Activated CD8-positive, alpha-beta T cell treated with anti-CD3 and anti-CD28 coated beads for 36 hours (primary cell): ENCODE measurements at regions not wholly inside any gene's neighbourhood (a gene's known extent, or its start where the extent isn't known, plus 50 kb on each side); places are given as distances from the start of the nearest gene placed in this dataset.
"Not testable (repeated sequence)": the region's sequence is repeated elsewhere in the genome, so short reads cannot be mapped to it uniquely, and the experiment has no call there.

Experiments
- ATAC-seq: fragments of 200-7000 bp; cut with Tn5 transposase; one replicate; pipeline ENCODE4 v1.10.0; 2021; ENCODE audit warnings: mild to moderate bottlenecking, moderate library complexity
- CTCF ChIA-PET: fragments of 350-600 bp; sonication (Branson Sonifier 250); formaldehyde crosslinking; loops from one replicate; lab custom pipeline; 2021; ENCODE audit warnings: antibody characterized with exemption; lab: Charles Lee
- POLR2A ChIA-PET: fragments of 350-600 bp; sonication (Branson Sonifier 250); formaldehyde crosslinking; loops from one replicate; lab custom pipeline; 2021; ENCODE audit warnings: antibody characterized with exemption; lab: Charles Lee
- DNase-seq: peaks from one replicate; pipeline ENCODE4 v3.0.0-alpha.2; 2020
- H3K27ac Mint-ChIP-seq: one replicate; pipeline ENCODE4 v1.8.0; 2021; ENCODE audit warnings: mild to moderate bottlenecking, mixed read lengths
- H3K27me3 Mint-ChIP-seq: one replicate; pipeline ENCODE4 v1.8.0; 2021; ENCODE audit warnings: mixed read lengths
- H3K36me3 Mint-ChIP-seq: one replicate; pipeline ENCODE4 v1.8.0; 2021; ENCODE audit warnings: low read depth, mixed read lengths
- H3K4me1 Mint-ChIP-seq: one replicate; pipeline ENCODE4 v1.8.0; 2021; ENCODE audit warnings: low read depth, mixed read lengths
- H3K4me3 Mint-ChIP-seq: one replicate; pipeline ENCODE4 v1.8.0; 2021; ENCODE audit warnings: mild to moderate bottlenecking, moderate library complexity, mixed read lengths
- H3K9me3 Mint-ChIP-seq: one replicate; pipeline ENCODE4 v1.8.0; 2021; ENCODE audit warnings: mixed read lengths
- CTCF ChIP-seq: fragments of 200-600 bp; IDR thresholded peaks from one replicate; pipeline ENCODE4 v1.8.0; 2022; ENCODE audit warnings: antibody characterized with exemption, mild to moderate bottlenecking
- intact Hi-C: fragments of 100-400 bp; cut with micrococcal nuclease; formaldehyde crosslinking; loops from one replicate; pipeline ENCODE4 v1.10.0; 2022

- no peaks in the 10 kb centered on the region for H3K9me3 Mint-ChIP-seq
- H3K4me1 Mint-ChIP-seq, result no peaks in the 10 kb centered on the region
- TF ChIP-seq CTCF, result no peak
- ChIA-PET POLR2A (interaction anchor here (0.6 kb wide), 1 partner anchor 836 kb away, joined by 3 read pairs; no protein-coding TSS in a partner anchor), CTCF (no interaction called here)
- intact Hi-C loops, result no loop called here
- no peak overlapping the region for H3K4me3 Mint-ChIP-seq
- H3K27me3 Mint-ChIP-seq, result peaks cover 3% of the 10 kb centered on the region
- ATAC-seq (no peak), DNase-seq (no peak)
- no peak overlapping the region for H3K27ac Mint-ChIP-seq
- no peaks in the 10 kb centered on the region for H3K36me3 Mint-ChIP-seq
Measured at GRCh38 chr12:131620520-131620919, 90.4 kb upstream of the SFSWAP start.

- no peak for DNase-seq
- no peak for TF ChIP-seq CTCF
- ATAC-seq, result no peak
- peaks cover 3% of the 10 kb centered on the region for H3K27me3 Mint-ChIP-seq
- intact Hi-C loops, result no loop called here
- POLR2A ChIA-PET, result no interaction called here
- no peaks in the 10 kb centered on the region for H3K36me3 Mint-ChIP-seq
- H3K4me3 Mint-ChIP-seq, result no peak overlapping the region
- peaks cover under 1% of the 10 kb centered on the region for H3K9me3 Mint-ChIP-seq
- no peak overlapping the region for H3K27ac Mint-ChIP-seq
- CTCF ChIA-PET, result no interaction called here
- no peaks in the 10 kb centered on the region for H3K4me1 Mint-ChIP-seq
Measured at GRCh38 chr12:131620946-131621681, 89.8 kb upstream of the SFSWAP start.

GRCh38 chr12:131621701-131622421, 89.0 kb upstream of the SFSWAP start:
- Mint-ChIP-seq H3K27ac (no peak overlapping the region), H3K9me3 (peaks cover 1% of the 10 kb centered on the region), H3K36me3 (no peaks in the 10 kb centered on the region), H3K4me1 (no peaks in the 10 kb centered on the region), H3K27me3 (peaks cover 3% of the 10 kb centered on the region), H3K4me3 (no peak overlapping the region)
- ChIA-PET CTCF (no interaction called here), POLR2A (no interaction called here)
- ATAC-seq, result no peak
- DNase-seq, result no peak
- TF ChIP-seq CTCF, result no peak
- intact Hi-C loops, result no loop called here

- no peaks in the 10 kb centered on the region for H3K36me3 Mint-ChIP-seq
- no peak overlapping the region for H3K27ac Mint-ChIP-seq
- peaks cover 1% of the 10 kb centered on the region for H3K9me3 Mint-ChIP-seq
- H3K4me3 Mint-ChIP-seq, result no peak overlapping the region
- intact Hi-C loops, result no loop called here
- H3K27me3 Mint-ChIP-seq, result peaks cover 3% of the 10 kb centered on the region
- DNase-seq (no peak), ATAC-seq (no peak)
- H3K4me1 Mint-ChIP-seq, result no peaks in the 10 kb centered on the region
- CTCF ChIA-PET, result no interaction called here
- POLR2A ChIA-PET, result no interaction called here
- TF ChIP-seq CTCF, result no peak
Measured at GRCh38 chr12:131622422-131622955, 88.4 kb upstream of the SFSWAP start.

GRCh38 chr12:131623404-131624368, 87.2 kb upstream of the SFSWAP start:
- POLR2A ChIA-PET, H3K27ac Mint-ChIP-seq, intact Hi-C loops, H3K9me3 Mint-ChIP-seq, H3K27me3 Mint-ChIP-seq, CTCF ChIA-PET, ATAC-seq, H3K36me3 Mint-ChIP-seq, H3K4me3 Mint-ChIP-seq, H3K4me1 Mint-ChIP-seq: not testable (repeated sequence)
- peak; percentile 10 for DNase-seq

GRCh38 chr12:131624369-131624739, 86.5 kb upstream of the SFSWAP start:
- H3K4me3 Mint-ChIP-seq, intact Hi-C loops, ATAC-seq, H3K36me3 Mint-ChIP-seq, H3K4me1 Mint-ChIP-seq, H3K9me3 Mint-ChIP-seq, H3K27me3 Mint-ChIP-seq, DNase-seq, POLR2A ChIA-PET, CTCF ChIA-PET, H3K27ac Mint-ChIP-seq: not testable (repeated sequence)

GRCh38 chr12:131624756-131625501, 86.0 kb upstream of the SFSWAP start:
- H3K36me3 Mint-ChIP-seq, intact Hi-C loops, H3K27ac Mint-ChIP-seq, ATAC-seq, H3K4me3 Mint-ChIP-seq, DNase-seq, H3K4me1 Mint-ChIP-seq, CTCF ChIA-PET, H3K9me3 Mint-ChIP-seq, POLR2A ChIA-PET, H3K27me3 Mint-ChIP-seq: not testable (repeated sequence)
